ENCODE measurements at regions not wholly inside any gene's neighbourhood (a gene's known extent, or its start where the extent isn't known, plus 50 kb on each side); places are given as distances from the start of the nearest gene placed in this dataset.

- TF ChIP-seq SP4 (IDR thresholded peaks at IDR 0.05; ENCODE audit: low read length), result no peak
- no peak for TF ChIP-seq CBX5 (IDR thresholded peaks at IDR 0.05; ENCODE audit: low read depth, low read length)
- no peak for TF ChIP-seq ZNF274 (IDR thresholded peaks at IDR 0.05; ENCODE audit: borderline replicate concordance, extremely low read depth, low read length)
- TF ChIP-seq GABPA (IDR thresholded peaks at IDR 0.05; ENCODE audit: borderline replicate concordance, insufficient read depth, low read length), result no peak
- no peak for TF ChIP-seq RNF2 (IDR thresholded peaks at IDR 0.05; ENCODE audit: borderline replicate concordance, low read depth, low read length, missing control alignments, poor library complexity, severe bottlenecking)
- TF ChIP-seq POU5F1 (IDR thresholded peaks at IDR 0.05; ENCODE audit: low read depth, low read length), result no peak
These were observed 50.3 kb upstream of the ITGA11 start (continued) for GRCh38 chr15:68482246-68482645.
